ENCODE measurements at regions not wholly inside any gene's neighbourhood (a gene's known extent, or its start where the extent isn't known, plus 50 kb on each side); places are given as distances from the start of the nearest gene placed in this dataset.
A peak's percentile ranks its signal among the peaks of the same experiment; 100 is the strongest.
"Not testable (repeated sequence)": the region's sequence is repeated elsewhere in the genome, so short reads cannot be mapped to it uniquely, and the experiment has no call there.

DNA sequence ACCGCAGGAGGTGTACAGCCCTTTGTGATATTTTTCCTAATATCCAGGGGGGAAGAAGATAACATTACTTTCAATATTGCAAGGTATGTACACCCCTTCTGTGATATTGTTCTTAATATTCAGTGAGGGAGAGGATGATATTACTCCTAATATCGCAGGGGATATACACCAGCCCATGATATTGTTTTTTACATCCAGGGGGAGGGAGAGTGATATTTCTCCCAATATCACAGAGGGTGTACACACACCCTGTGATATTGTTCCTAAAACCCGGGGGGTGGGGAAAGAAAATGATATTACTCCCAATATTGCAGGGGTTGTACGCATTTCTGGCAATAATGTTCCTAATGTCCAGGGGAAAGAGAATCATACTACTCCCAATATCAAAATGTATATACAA is 58.0 kb upstream of the SLC25A48 start:
- H3K4me1 Mint-ChIP-seq = no peaks in the 10 kb centered on the region
- no peak overlapping the region for H3K27ac Mint-ChIP-seq
- H3K4me3 Mint-ChIP-seq = no peak overlapping the region
- peaks cover 4% of the 10 kb centered on the region for H3K27me3 Mint-ChIP-seq
- no peaks in the 10 kb centered on the region for H3K36me3 Mint-ChIP-seq (ENCODE audit: low read depth)
- H3K9me3 Mint-ChIP-seq = no peaks in the 10 kb centered on the region
- DNase-seq = no peak
- ATAC-seq = no peak

DNA sequence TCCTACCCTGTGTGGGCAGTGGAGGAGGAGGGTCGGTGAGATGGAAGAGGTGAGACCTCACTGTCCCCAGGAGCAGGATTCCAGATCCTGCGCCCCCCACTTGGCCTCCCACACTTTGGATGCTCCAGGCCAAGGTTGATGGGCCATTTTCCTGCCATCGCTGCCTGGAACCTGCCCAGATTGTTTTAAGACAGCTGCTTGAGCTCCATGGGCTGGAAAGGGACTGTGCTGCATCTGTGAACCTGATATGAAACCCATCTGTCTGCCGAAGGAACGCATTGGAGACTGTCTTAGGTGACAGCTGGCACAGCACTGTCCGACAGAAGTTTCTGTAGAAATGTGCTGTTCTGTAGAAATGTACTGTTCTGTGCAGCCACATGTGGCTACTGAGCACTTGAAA is 72.7 kb upstream of the SLC25A48 start:
- Mint-ChIP-seq H3K4me3 (no peak overlapping the region), H3K27me3 (no peaks in the 10 kb centered on the region), H3K4me1 (no peaks in the 10 kb centered on the region), H3K27ac (no peak overlapping the region), H3K36me3 (ENCODE audit: low read depth) (no peaks in the 10 kb centered on the region), H3K9me3 (no peaks in the 10 kb centered on the region)
- ATAC-seq = no peak
- no peak for DNase-seq

DNA sequence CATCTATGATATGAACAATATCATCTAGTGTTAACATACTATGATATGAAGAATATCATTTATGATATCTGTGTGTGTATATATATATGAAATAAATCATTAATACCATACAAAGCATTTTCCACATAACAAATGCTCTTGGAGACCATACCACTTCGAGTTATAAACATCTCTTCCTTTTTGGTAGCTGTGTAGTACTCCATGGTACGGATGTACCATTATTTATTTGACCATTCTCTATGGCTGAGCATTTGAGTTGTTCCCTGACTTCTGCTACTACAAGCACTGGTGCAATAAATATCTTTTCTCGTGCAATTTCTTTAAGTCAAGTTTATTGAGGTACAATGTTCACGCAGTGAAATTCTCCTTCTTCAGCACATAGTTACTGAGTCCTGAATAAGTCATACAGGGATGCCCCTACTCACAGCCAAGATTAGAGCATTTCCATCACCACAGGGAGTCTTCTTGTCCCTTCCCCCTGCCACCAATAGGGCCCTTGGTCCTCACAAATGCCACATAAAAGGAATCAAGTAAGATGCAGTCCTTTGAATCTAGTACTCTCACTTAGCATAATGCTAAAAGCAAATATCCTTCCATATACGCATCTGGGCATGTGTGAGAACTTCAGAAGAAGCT is 75.2 kb upstream of the SLC25A48 start:
- H3K27ac Mint-ChIP-seq = no peak overlapping the region
- ATAC-seq = no peak
- H3K36me3 Mint-ChIP-seq (ENCODE audit: low read depth) = no peaks in the 10 kb centered on the region
- H3K9me3 Mint-ChIP-seq = no peaks in the 10 kb centered on the region
- no peak overlapping the region for H3K4me3 Mint-ChIP-seq
- no peaks in the 10 kb centered on the region for H3K4me1 Mint-ChIP-seq
- H3K27me3 Mint-ChIP-seq = no peaks in the 10 kb centered on the region
- DNase-seq = no peak

DNA sequence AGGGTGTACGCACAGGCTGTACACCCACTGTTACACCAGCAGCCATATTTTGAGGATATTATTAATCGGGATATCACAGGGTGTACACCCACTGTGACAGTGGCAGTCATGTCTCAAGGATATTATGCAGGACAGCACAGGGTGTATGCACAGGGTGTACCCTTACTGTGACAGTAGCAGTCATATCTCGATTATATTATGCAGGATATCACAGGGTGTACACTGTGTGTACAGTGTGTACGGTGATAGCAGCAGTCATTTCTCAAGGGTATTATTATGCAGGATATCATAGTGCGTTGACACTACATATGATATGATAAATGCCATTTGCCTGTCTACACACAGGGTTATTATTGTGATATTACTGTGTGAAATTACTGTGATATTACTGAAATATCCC is 80.5 kb upstream of the SLC25A48 start:
- Mint-ChIP-seq H3K4me1 (no peaks in the 10 kb centered on the region), H3K4me3 (no peak overlapping the region), H3K9me3 (no peaks in the 10 kb centered on the region), H3K27me3 (no peaks in the 10 kb centered on the region), H3K36me3 (ENCODE audit: low read depth) (no peaks in the 10 kb centered on the region), H3K27ac (no peak overlapping the region)
- DNase-seq (no peak), ATAC-seq (peak; percentile 52)

DNA sequence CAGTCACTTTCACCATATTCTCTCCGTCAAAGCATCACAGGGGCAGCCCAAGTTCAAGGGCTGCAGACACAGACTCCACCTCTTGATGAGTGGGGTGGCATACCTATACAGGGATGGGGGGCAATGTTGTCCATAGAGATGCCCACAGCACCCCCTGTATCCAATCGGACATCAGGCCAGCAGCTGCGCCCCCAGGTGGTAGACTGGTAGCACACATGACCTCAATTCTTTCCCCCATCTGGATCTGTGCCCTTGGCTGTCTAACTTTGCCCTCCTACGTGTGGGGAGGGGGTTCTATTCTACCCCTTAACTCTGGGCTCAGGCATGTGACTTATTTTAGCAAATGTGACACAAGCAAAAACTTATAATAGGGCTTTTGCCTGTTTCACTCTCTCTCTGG is 84.0 kb upstream of the SLC25A48 start:
- H3K36me3 Mint-ChIP-seq (ENCODE audit: low read depth) = no peaks in the 10 kb centered on the region
- no peak overlapping the region for H3K27ac Mint-ChIP-seq
- no peaks in the 10 kb centered on the region for H3K27me3 Mint-ChIP-seq
- ATAC-seq (no peak), DNase-seq (no peak)
- no peaks in the 10 kb centered on the region for H3K4me1 Mint-ChIP-seq
- H3K4me3 Mint-ChIP-seq = no peak overlapping the region
- peaks cover 4% of the 10 kb centered on the region for H3K9me3 Mint-ChIP-seq

DNA sequence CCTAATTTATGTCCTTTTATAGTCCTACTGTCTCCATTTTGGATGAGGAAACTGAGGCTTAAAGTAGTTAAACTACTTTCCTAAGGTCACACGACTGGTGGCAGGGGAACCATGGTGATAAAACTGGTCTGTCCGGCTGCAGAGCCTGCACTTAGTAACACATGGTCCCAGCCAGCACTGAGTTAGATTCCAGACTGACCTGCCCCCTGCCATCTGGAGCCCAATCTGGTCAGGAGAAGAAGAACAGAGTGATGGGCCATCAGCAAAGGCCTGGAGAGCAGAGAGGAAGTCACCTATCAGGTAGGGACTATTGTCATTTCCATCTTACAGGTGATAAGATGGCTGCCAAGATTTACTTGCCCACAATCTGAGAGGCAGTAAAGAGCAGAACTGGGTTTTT is 86.6 kb upstream of the SLC25A48 start:
- DNase-seq = no peak
- H3K4me1 Mint-ChIP-seq = no peaks in the 10 kb centered on the region
- peaks cover 4% of the 10 kb centered on the region for H3K9me3 Mint-ChIP-seq
- H3K27me3 Mint-ChIP-seq = no peaks in the 10 kb centered on the region
- H3K27ac Mint-ChIP-seq = no peak overlapping the region
- ATAC-seq = no peak
- H3K36me3 Mint-ChIP-seq (ENCODE audit: low read depth) = no peaks in the 10 kb centered on the region
- H3K4me3 Mint-ChIP-seq = no peak overlapping the region

- peaks cover 4% of the 10 kb centered on the region for H3K9me3 Mint-ChIP-seq
- no peak overlapping the region for H3K4me3 Mint-ChIP-seq
- no peaks in the 10 kb centered on the region for H3K4me1 Mint-ChIP-seq
- no peaks in the 10 kb centered on the region for H3K36me3 Mint-ChIP-seq (ENCODE audit: low read depth)
- DNase-seq (no peak), ATAC-seq (no peak)
- H3K27me3 Mint-ChIP-seq = no peaks in the 10 kb centered on the region
- H3K27ac Mint-ChIP-seq = no peak overlapping the region
Observed at GRCh38 chr5:135745897-135746500, 88.5 kb upstream of the SLC25A48 start.

GRCh38 chr5:135743705-135744411 is 90.6 kb upstream of the SLC25A48 start:
- no peaks in the 10 kb centered on the region for H3K27me3 Mint-ChIP-seq
- no peak overlapping the region for H3K4me3 Mint-ChIP-seq
- DNase-seq (no peak), ATAC-seq (no peak)
- H3K4me1 Mint-ChIP-seq = no peaks in the 10 kb centered on the region
- H3K36me3 Mint-ChIP-seq (ENCODE audit: low read depth) = no peaks in the 10 kb centered on the region
- H3K27ac Mint-ChIP-seq = no peak overlapping the region
- peaks cover 4% of the 10 kb centered on the region for H3K9me3 Mint-ChIP-seq

- no peak overlapping the region for H3K27ac Mint-ChIP-seq
- no peak overlapping the region for H3K4me3 Mint-ChIP-seq
- no peaks in the 10 kb centered on the region for H3K4me1 Mint-ChIP-seq
- peaks cover 4% of the 10 kb centered on the region for H3K9me3 Mint-ChIP-seq
- DNase-seq = no peak
- H3K27me3 Mint-ChIP-seq = no peaks in the 10 kb centered on the region
- H3K36me3 Mint-ChIP-seq (ENCODE audit: low read depth) = no peaks in the 10 kb centered on the region
- ATAC-seq = no peak
Observed at GRCh38 chr5:135743181-135743580, 91.3 kb upstream of the SLC25A48 start.

GRCh38 chr5:135742240-135742639 is 92.2 kb upstream of the SLC25A48 start:
- not testable (repeated sequence) for H3K4me3 Mint-ChIP-seq; DNase-seq; ATAC-seq; H3K36me3 Mint-ChIP-seq (ENCODE audit: low read depth); H3K9me3 Mint-ChIP-seq; H3K4me1 Mint-ChIP-seq; H3K27ac Mint-ChIP-seq; H3K27me3 Mint-ChIP-seq

- H3K36me3 Mint-ChIP-seq (ENCODE audit: low read depth) = no peaks in the 10 kb centered on the region
- peaks cover 3% of the 10 kb centered on the region for H3K27me3 Mint-ChIP-seq
- no peak for DNase-seq
- H3K4me3 Mint-ChIP-seq = no peak overlapping the region
- no peaks in the 10 kb centered on the region for H3K4me1 Mint-ChIP-seq
- no peaks in the 10 kb centered on the region for H3K9me3 Mint-ChIP-seq
- no peak overlapping the region for H3K27ac Mint-ChIP-seq
- ATAC-seq = no peak
Observed at GRCh38 chr5:135741040-135741439, 93.4 kb upstream of the SLC25A48 start.

DNA sequence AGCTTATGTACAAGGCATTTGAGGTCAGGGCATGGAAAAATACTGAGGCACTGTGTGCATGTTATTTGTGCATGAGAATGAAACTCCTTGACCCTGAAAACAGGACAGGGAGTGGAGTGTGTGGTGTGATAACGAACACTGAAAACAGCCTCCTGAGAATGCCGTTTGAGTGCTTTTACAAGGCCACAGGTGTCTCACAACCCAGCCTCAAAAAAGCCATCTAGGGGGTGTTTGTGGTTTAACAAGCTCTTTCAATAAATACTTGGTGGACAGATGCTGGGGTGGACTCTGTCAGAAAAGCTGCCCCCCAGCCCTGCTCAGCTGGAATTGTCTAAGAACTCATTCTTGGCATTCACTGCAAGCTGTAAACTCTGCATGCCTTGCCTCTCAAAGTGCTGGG is 94.0 kb upstream of the SLC25A48 start:
- H3K9me3 Mint-ChIP-seq = no peaks in the 10 kb centered on the region

GRCh38 chr5:135739383-135739981 is 95.0 kb upstream of the SLC25A48 start:
- Mint-ChIP-seq H3K9me3 (no peaks in the 10 kb centered on the region), H3K4me3 (no peak overlapping the region), H3K36me3 (ENCODE audit: low read depth) (no peaks in the 10 kb centered on the region), H3K27me3 (peaks cover 3% of the 10 kb centered on the region), H3K27ac (no peak overlapping the region), H3K4me1 (no peaks in the 10 kb centered on the region)
- ATAC-seq (no peak), DNase-seq (no peak)

More for the DNA sequence above, 94.0 kb upstream of the SLC25A48 start:
- Mint-ChIP-seq H3K36me3 (ENCODE audit: low read depth) (no peaks in the 10 kb centered on the region), H3K27ac (no peak overlapping the region), H3K4me3 (no peak overlapping the region), H3K4me1 (no peaks in the 10 kb centered on the region), H3K27me3 (peaks cover 3% of the 10 kb centered on the region)
- ATAC-seq = no peak
- DNase-seq = no peak

- H3K4me1 Mint-ChIP-seq = no peaks in the 10 kb centered on the region
- H3K27me3 Mint-ChIP-seq = peaks cover 3% of the 10 kb centered on the region
- no peak overlapping the region for H3K27ac Mint-ChIP-seq
- DNase-seq (no peak), ATAC-seq (no peak)
- no peaks in the 10 kb centered on the region for H3K9me3 Mint-ChIP-seq
- no peak overlapping the region for H3K4me3 Mint-ChIP-seq
- no peaks in the 10 kb centered on the region for H3K36me3 Mint-ChIP-seq (ENCODE audit: low read depth)
Observed at GRCh38 chr5:135738564-135738875, 95.9 kb upstream of the SLC25A48 start.

Measured in activated naive CD8-positive, alpha-beta T cell treated with anti-CD3 and anti-CD28 coated beads, Interleukin-2, amount 50 U/mL, for 24 hours (primary cell).